Neural progenitor cell (in vitro differentiated cells): ENCODE measurements at regions not wholly inside any gene's neighbourhood (a gene's known extent, or its start where the extent isn't known, plus 50 kb on each side); places are given as distances from the start of the nearest gene placed in this dataset.
A peak's percentile ranks its signal among the peaks of the same experiment; 100 is the strongest.

Source experiments
- DNase-seq: peaks from one replicate; pipeline ENCODE4 v3.0.0-alpha.2; 2016; ENCODE audit warnings: low spot score
- H2AFZ ChIP-seq: fragments of 200-600 bp; sonication (generic); replicated peaks from 2 replicates; pipeline ENCODE4 v1.6.1; 2016; ENCODE audit warnings: antibody characterized with exemption
- H3F3A ChIP-seq: fragments of 200-600 bp; sonication (generic); 2 replicates; pipeline ENCODE4 v1.6.1; 2016; ENCODE audit warnings: antibody characterized with exemption, low read depth
- H3K27ac ChIP-seq: fragments of 200-600 bp; sonication (generic); 2 replicates; pipeline ENCODE4 v1.5.1; 2016; ENCODE audit warnings: mild to moderate bottlenecking
- H3K27me3 ChIP-seq: fragments of 200-600 bp; sonication (generic); 2 replicates; pipeline ENCODE4 v1.6.1; 2016; ENCODE audit warnings: mild to moderate bottlenecking, moderate library complexity
- H3K36me3 ChIP-seq: fragments of 200-600 bp; sonication (generic); 2 replicates; pipeline ENCODE4 v1.5.1; 2016
- H3K4me1 ChIP-seq: fragments of 200-600 bp; sonication (generic); 2 replicates; pipeline ENCODE4 v1.6.1; 2016; ENCODE audit warnings: mixed run types
- H3K4me2 ChIP-seq: fragments of 200-600 bp; sonication (generic); 2 replicates; pipeline ENCODE4 v1.6.1; 2016
- H3K4me3 ChIP-seq: fragments of 200-600 bp; sonication (generic); 2 replicates; pipeline ENCODE4 v1.5.1; 2016
- H3K79me2 ChIP-seq: fragments of 200-600 bp; sonication (generic); 2 replicates; pipeline ENCODE4 v1.6.1; 2016; ENCODE audit warnings: low read depth
- H3K9ac ChIP-seq: fragments of 200-600 bp; sonication (generic); 2 replicates; pipeline ENCODE4 v1.6.1; 2016
- H3K9me3 ChIP-seq: fragments of 200-600 bp; sonication (generic); 2 replicates; pipeline ENCODE4 v1.5.1; 2016; ENCODE audit warnings: low read depth
- H4K20me1 ChIP-seq: fragments of 200-600 bp; sonication (generic); 2 replicates; pipeline ENCODE4 v1.6.1; 2016; ENCODE audit warnings: low read depth
- H3K27ac Mint-ChIP-seq: 3 replicates; pipeline ENCODE4 v1.8.0; 2021; ENCODE audit warnings: mixed read lengths
- H3K27me3 Mint-ChIP-seq: 2 replicates; pipeline ENCODE4 v1.8.0; 2022; ENCODE audit warnings: low read depth, mild to moderate bottlenecking, inconsistent platforms, moderate library complexity, mixed read lengths; ENCODE audit not compliant: insufficient read depth
- H3K36me3 Mint-ChIP-seq: 3 replicates; pipeline ENCODE4 v1.8.0; 2021; ENCODE audit warnings: mixed read lengths
- H3K4me1 Mint-ChIP-seq: 3 replicates; pipeline ENCODE4 v1.8.0; 2021; ENCODE audit warnings: mixed read lengths
- H3K4me3 Mint-ChIP-seq: 3 replicates; pipeline ENCODE4 v1.8.0; 2021; ENCODE audit warnings: mild to moderate bottlenecking, moderate library complexity, mixed read lengths
- H3K9me3 Mint-ChIP-seq: 3 replicates; pipeline ENCODE4 v1.8.0; 2020; ENCODE audit warnings: mixed read lengths
- EZH2 ChIP-seq: fragments of 200-600 bp; sonication (generic); IDR thresholded peaks from 2 replicates; pipeline ENCODE4 v1.6.1; 2017; ENCODE audit warnings: antibody characterized with exemption, mild to moderate bottlenecking, moderate library complexity
- EZH2phosphoT487 ChIP-seq: fragments of 200-600 bp; sonication (generic); IDR thresholded peaks from 2 replicates; pipeline ENCODE4 v1.6.1; 2017; ENCODE audit warnings: antibody characterized with exemption
- TF ChIP-seq, protein P1 (sequence below): fragments of 200-600 bp; sonication (generic); IDR thresholded peaks from 2 replicates; pipeline ENCODE4 v1.5.1; 2017; ENCODE audit warnings: antibody characterized with exemption, mild to moderate bottlenecking

DNA sequence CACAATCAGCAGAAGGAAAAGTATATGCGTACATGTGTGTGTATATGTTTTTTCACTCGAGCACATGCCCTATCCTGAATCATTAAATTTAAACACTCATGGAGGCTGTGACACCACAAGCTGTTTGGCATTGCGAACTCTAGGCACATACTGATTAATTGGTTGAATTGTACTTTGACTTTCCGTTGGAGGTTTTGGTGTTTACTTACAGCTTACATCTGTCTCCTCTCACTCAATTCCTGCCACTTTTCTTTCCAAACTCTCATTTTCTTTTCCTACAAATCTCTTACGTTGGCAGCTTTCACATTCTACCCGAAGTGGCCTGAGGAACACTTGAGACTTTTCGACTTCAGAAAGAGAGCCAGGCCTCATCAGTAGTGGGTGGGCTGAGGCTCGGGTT, 434.1 kb upstream of the SEMA6D start:
- no peak overlapping the region for H3K4me2 ChIP-seq
- TF ChIP-seq EZH2 (no peak), EZH2phosphoT487 (no peak)
- TF ChIP-seq, protein P1, sequence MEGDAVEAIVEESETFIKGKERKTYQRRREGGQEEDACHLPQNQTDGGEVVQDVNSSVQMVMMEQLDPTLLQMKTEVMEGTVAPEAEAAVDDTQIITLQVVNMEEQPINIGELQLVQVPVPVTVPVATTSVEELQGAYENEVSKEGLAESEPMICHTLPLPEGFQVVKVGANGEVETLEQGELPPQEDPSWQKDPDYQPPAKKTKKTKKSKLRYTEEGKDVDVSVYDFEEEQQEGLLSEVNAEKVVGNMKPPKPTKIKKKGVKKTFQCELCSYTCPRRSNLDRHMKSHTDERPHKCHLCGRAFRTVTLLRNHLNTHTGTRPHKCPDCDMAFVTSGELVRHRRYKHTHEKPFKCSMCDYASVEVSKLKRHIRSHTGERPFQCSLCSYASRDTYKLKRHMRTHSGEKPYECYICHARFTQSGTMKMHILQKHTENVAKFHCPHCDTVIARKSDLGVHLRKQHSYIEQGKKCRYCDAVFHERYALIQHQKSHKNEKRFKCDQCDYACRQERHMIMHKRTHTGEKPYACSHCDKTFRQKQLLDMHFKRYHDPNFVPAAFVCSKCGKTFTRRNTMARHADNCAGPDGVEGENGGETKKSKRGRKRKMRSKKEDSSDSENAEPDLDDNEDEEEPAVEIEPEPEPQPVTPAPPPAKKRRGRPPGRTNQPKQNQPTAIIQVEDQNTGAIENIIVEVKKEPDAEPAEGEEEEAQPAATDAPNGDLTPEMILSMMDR: no peak
- no peaks in the 10 kb centered on the region for H3K27me3 ChIP-seq
- no peak overlapping the region for H3K27ac ChIP-seq
- no peaks in the 10 kb centered on the region for H3K27me3 Mint-ChIP-seq
- peaks cover 6% of the 10 kb centered on the region for H3K4me1 Mint-ChIP-seq
- H2AFZ ChIP-seq: no peak overlapping the region
- no peaks in the 10 kb centered on the region for H3K4me1 ChIP-seq
- H3K9me3 Mint-ChIP-seq: peaks cover 3% of the 10 kb centered on the region
- no peak overlapping the region for H3K4me3 Mint-ChIP-seq
- H3K36me3 ChIP-seq: no peaks in the 10 kb centered on the region
- no peaks in the 10 kb centered on the region for H3F3A ChIP-seq
- H3K4me3 ChIP-seq: no peak overlapping the region
- DNase-seq: no peak
- H3K27ac Mint-ChIP-seq: no peak overlapping the region
- H4K20me1 ChIP-seq: no peaks in the 10 kb centered on the region
- H3K36me3 Mint-ChIP-seq: no peaks in the 10 kb centered on the region
- no peaks in the 10 kb centered on the region for H3K79me2 ChIP-seq
- H3K9ac ChIP-seq: no peak overlapping the region
- no peaks in the 10 kb centered on the region for H3K9me3 ChIP-seq

DNA sequence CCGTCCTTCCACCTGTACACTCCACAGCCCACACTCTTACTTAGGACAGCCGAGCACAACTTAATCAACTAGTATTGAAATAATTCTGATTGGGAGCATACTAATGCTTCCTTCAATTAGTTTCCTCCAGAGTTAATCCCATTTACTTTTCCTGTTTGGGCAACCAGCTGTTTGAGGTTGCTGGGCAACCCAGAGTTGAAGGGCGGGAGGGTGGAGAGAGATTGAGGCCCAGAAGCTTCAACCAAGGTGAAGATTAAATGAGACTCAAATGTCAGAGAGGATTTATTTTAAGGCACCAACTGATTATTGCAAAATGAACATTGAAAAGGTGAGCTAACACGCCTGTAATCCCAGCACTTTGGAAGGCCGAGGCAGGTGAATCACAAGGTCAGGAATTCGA, 428.5 kb upstream of the SEMA6D start:
- Mint-ChIP-seq H3K27me3 (no peaks in the 10 kb centered on the region), H3K36me3 (no peaks in the 10 kb centered on the region), H3K27ac (no peak overlapping the region), H3K4me1 (peaks cover 38% of the 10 kb centered on the region), H3K4me3 (peak overlapping the region; percentile 26), H3K9me3 (peaks cover 3% of the 10 kb centered on the region)
- Histone ChIP-seq H3K9ac (no peak overlapping the region), H3F3A (no peaks in the 10 kb centered on the region), H3K79me2 (no peaks in the 10 kb centered on the region), H4K20me1 (no peaks in the 10 kb centered on the region), H3K4me3 (no peak overlapping the region), H3K36me3 (no peaks in the 10 kb centered on the region), H2AFZ (no peak overlapping the region), H3K27ac (no peak overlapping the region), H3K9me3 (no peaks in the 10 kb centered on the region), H3K4me2 (no peak overlapping the region), H3K27me3 (no peaks in the 10 kb centered on the region), H3K4me1 (peaks cover 17% of the 10 kb centered on the region)
- DNase-seq: no peak
- TF ChIP-seq EZH2phosphoT487 (no peak), EZH2 (no peak)
- TF ChIP-seq, protein P1: no peak

DNA sequence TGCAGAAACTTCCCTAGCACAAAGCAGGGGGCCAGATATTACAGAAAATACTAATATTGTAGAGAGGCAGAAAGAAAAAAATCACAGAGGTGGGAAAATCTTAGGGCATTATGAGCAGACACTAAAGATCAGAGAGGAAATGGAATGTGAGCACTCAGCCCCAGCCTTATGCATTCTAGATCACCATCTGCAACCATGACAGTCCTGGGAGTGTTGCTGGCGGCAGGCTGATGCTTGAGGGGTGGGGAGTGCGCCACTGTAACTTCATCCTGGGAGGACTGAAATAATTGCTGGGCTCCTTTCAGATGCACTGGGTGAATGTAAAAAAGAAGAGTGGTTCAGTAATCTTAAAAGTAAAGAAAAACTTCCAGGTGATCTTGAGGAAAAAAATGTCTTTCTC, 427.6 kb upstream of the SEMA6D start:
- Histone ChIP-seq H3K4me1 (peaks cover 25% of the 10 kb centered on the region), H4K20me1 (no peaks in the 10 kb centered on the region), H3K36me3 (no peaks in the 10 kb centered on the region), H3K27me3 (no peaks in the 10 kb centered on the region), H3K79me2 (no peaks in the 10 kb centered on the region), H3K9ac (no peak overlapping the region), H3K4me2 (no peak overlapping the region), H3K4me3 (no peak overlapping the region), H2AFZ (no peak overlapping the region), H3F3A (no peaks in the 10 kb centered on the region), H3K9me3 (no peaks in the 10 kb centered on the region), H3K27ac (no peak overlapping the region)
- no peak for TF ChIP-seq EZH2phosphoT487
- TF ChIP-seq EZH2: no peak
- TF ChIP-seq, protein P1: no peak
- H3K36me3 Mint-ChIP-seq: no peaks in the 10 kb centered on the region
- no peaks in the 10 kb centered on the region for H3K27me3 Mint-ChIP-seq
- H3K9me3 Mint-ChIP-seq: peaks cover 3% of the 10 kb centered on the region
- peak overlapping the region; percentile 89 for H3K27ac Mint-ChIP-seq
- H3K4me1 Mint-ChIP-seq: peaks cover 47% of the 10 kb centered on the region
- peak; percentile 33 for DNase-seq
- H3K4me3 Mint-ChIP-seq: no peak overlapping the region
